Tibial nerve (tissue), 4 donors: ENCODE measurements at regions not wholly inside any gene's neighbourhood (a gene's known extent, or its start where the extent isn't known, plus 50 kb on each side); places are given as distances from the start of the nearest gene placed in this dataset.

Experiments
- CTCF ChIP-seq, 5 experiments: fragments of 200-600 bp in 3 of 5; fragments of 450-650 bp in 2 of 5; sonication (generic) in 3 of 5; IDR thresholded peaks; one replicate each; pipeline ENCODE4 v1.5.1; 2016 to 2019; ENCODE audit warnings: antibody characterized with exemption in 5 of 5, mild to moderate bottlenecking in 3 of 5, moderate library complexity in 2 of 5
- EP300 ChIP-seq, 2 donors: sonication (generic); formaldehyde crosslinking; IDR thresholded peaks; one replicate each; pipeline ENCODE4 v1.6.1; 2017; ENCODE audit warnings: antibody characterized with exemption in 2 of 2, mild to moderate bottlenecking in 1 of 2
- POLR2A ChIP-seq, 2 donors: fragments of 450-650 bp; IDR thresholded peaks; one replicate each; pipeline ENCODE4 v1.6.1; 2017; ENCODE audit warnings: antibody characterized with exemption in 2 of 2, mild to moderate bottlenecking in 2 of 2, moderate library complexity in 2 of 2

DNA sequence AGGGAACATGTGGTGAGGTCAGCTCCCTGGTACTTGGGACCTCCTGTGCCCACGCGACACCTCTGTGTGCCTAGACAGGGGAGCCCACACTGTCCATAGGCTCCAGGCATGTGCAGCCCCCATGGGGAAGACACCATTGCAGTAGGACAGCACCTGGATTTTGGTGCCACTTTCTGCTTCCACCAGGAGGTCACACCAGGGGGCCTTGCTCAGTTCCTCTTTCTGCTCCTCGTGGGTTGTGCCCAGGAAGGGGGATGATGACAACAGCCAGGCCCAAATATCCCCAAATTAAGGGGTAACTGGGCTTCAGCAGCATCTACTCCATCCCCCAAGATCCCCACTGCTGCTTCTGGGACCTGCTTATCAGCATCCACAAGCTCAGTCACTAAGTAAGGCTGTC is 358.2 kb upstream of the KAZN start:
- TF ChIP-seq CTCF (IDR thresholded peaks at IDR 0.05) (no peak), POLR2A (IDR thresholded peaks at IDR 0.05) (no peak), EP300 (IDR thresholded peaks at IDR 0.05) (no peak)
